Thymus (tissue), 11 donors: ENCODE measurements at regions not wholly inside any gene's neighbourhood (a gene's known extent, or its start where the extent isn't known, plus 50 kb on each side); places are given as distances from the start of the nearest gene placed in this dataset.

Source experiments
- DNase-seq, 9 donors: peaks; one replicate each; pipeline ENCODE4 v3.0.0-alpha.2; 2013; ENCODE audit warnings: low spot score in 9 of 9, low read depth in 6 of 9, missing footprints in 1 of 9
- H3K27ac ChIP-seq, 2 donors: one replicate each; pipeline ENCODE4 v1.5.1; 2013; ENCODE audit warnings: control low read depth in 1 of 2, low read depth in 1 of 2, low read length in 1 of 2, mild to moderate bottlenecking in 1 of 2, moderate library complexity in 1 of 2
- H3K27me3 ChIP-seq, 2 donors: one replicate each; pipeline ENCODE4 v1.5.1; 2013; ENCODE audit warnings: low read length in 1 of 2; ENCODE audit not compliant: control insufficient read depth in 2 of 2, insufficient read depth in 1 of 2
- H3K36me3 ChIP-seq, 2 donors: one replicate each; pipeline ENCODE4 v1.5.1; 2013; ENCODE audit warnings: low read length in 1 of 2, mild to moderate bottlenecking in 1 of 2, moderate library complexity in 1 of 2; ENCODE audit not compliant: control insufficient read depth in 2 of 2, insufficient read depth in 2 of 2
- H3K4me1 ChIP-seq, 2 donors: one replicate each; pipeline ENCODE4 v1.5.1; 2013; ENCODE audit warnings: low read length in 2 of 2; ENCODE audit not compliant: control insufficient read depth in 2 of 2, insufficient read depth in 2 of 2
- H3K4me3 ChIP-seq, 2 donors: one replicate each; pipeline ENCODE4 v1.5.1; 2013; ENCODE audit warnings: low read length in 2 of 2, control low read depth in 1 of 2, mild to moderate bottlenecking in 1 of 2
- H3K9me3 ChIP-seq, 2 donors: one replicate each; pipeline ENCODE4 v1.5.1; 2013; ENCODE audit warnings: low read length in 1 of 2, mild to moderate bottlenecking in 1 of 2; ENCODE audit not compliant: control insufficient read depth in 2 of 2, insufficient read depth in 1 of 2
- WGBS: extraction: QIAGEN DNeasy Blood & Tissue Kit; methylation state at CpG from one replicate; pipeline ENCODE4 v1.1.7; 2013; 5-methylcytosine and 5-hydroxymethylcytosine counted together
- donor health status: healthy.

DNA sequence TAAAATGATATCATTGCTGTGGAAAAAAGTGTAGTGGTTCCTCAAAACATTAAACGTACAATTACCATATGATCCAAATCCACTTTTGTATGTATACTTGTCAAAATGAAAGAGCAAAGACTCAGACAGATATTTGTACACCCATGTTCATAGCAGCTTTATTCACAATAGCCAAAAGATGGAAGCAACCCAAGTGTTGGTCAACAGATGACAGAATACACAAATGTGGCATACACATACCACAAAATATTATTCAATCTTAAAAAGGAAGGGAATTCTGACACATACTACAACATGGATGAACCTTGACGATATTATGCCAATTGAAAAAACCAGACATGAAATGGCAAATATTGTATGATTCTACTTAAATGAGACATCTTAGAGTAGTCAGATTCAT, 524.5 kb upstream of the WWC1 start:
- Histone ChIP-seq H3K4me3 (no peak overlapping the region), H3K9me3 (no peaks in the 10 kb centered on the region), H3K27ac (no peak overlapping the region), H3K4me1 (no peaks in the 10 kb centered on the region), H3K27me3 (no peaks in the 10 kb centered on the region), H3K36me3 (no peaks in the 10 kb centered on the region)
- no peak for DNase-seq
- 46% methylated on average over 2 of the region's 2 CpGs for WGBS

DNA sequence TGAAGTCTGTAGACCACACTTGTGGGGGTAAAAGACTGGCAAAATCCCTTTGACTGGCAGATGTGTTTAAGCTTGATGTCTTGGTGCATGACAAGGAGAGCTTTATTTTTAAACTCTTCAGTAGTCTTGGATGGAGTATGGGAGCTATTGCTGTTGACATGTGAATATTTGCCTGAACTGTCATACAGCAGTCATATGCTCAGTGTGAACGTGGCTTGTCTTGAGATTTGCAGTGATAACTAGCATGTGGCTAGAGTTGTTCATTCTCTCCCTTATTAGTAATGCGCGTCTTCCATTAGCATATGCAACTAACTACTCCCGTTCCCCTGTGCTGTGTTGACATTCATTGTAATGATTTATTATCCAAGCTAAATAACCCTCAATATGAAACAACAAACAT, 523.6 kb upstream of the WWC1 start:
- Histone ChIP-seq H3K27ac (no peak overlapping the region), H3K36me3 (no peaks in the 10 kb centered on the region), H3K4me1 (no peaks in the 10 kb centered on the region), H3K27me3 (no peaks in the 10 kb centered on the region), H3K9me3 (no peaks in the 10 kb centered on the region), H3K4me3 (no peak overlapping the region)
- 81% methylated on average over 4 of the region's 4 CpGs for WGBS
- DNase-seq, result no peak

DNA sequence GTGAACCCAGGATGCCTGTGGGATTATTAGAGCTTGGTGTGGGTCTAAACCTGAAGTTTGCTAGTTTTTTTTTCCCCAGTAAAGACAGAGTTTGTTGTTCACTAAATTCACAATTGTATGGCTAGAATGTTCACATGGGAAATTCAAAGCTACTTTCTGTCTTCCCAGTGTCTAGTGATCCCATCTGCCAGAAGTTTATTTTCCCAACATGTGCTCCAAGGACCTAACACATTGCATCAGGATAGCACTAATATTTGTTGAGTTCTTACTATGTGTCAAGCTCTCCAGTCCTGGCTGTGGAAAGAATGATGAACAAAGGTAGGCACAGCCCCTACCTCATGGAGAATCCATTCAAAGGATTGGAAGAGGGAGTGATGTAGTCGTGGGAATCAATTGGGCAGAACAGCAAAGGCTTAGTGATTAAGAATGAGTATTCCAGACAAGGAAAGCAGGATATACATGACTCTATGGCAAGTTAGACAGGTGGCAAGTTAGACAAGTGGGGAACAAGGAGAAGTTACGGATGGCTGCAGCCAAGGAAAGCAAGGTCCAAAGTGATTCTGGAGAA, 521.5 kb upstream of the WWC1 start:
- H3K9me3 ChIP-seq, result no peaks in the 10 kb centered on the region
- no peaks in the 10 kb centered on the region for H3K4me1 ChIP-seq
- H3K27me3 ChIP-seq, result no peaks in the 10 kb centered on the region
- no peak for DNase-seq
- no peak overlapping the region for H3K27ac ChIP-seq
- WGBS, result 91% methylated on average over 2 of the region's 2 CpGs
- H3K4me3 ChIP-seq, result no peak overlapping the region
- H3K36me3 ChIP-seq, result no peaks in the 10 kb centered on the region

DNA sequence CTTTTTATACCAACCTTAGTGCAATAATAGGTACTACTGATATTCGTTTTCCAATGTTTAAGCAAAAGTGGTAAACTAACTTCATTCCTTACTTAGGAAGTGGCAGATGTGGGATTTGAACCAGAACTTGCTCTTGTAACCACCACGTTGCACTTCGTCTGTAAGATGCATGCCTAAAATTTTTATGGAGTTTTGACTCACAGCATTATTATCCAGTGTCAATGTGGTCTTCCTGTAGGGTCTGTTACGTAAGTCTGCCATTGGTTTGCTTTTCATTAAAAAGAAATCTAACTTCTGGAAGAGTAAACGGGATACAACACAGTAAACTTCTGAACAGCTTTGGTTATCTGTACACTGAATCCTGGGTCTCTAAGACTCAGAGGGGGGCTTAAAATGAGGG, 521.0 kb upstream of the WWC1 start:
- Histone ChIP-seq H3K36me3 (no peaks in the 10 kb centered on the region), H3K27ac (no peak overlapping the region), H3K4me1 (no peaks in the 10 kb centered on the region), H3K4me3 (no peak overlapping the region), H3K27me3 (no peaks in the 10 kb centered on the region), H3K9me3 (no peaks in the 10 kb centered on the region)
- DNase-seq, result no peak
- WGBS, result 91% methylated on average over 5 of the region's 5 CpGs

DNA sequence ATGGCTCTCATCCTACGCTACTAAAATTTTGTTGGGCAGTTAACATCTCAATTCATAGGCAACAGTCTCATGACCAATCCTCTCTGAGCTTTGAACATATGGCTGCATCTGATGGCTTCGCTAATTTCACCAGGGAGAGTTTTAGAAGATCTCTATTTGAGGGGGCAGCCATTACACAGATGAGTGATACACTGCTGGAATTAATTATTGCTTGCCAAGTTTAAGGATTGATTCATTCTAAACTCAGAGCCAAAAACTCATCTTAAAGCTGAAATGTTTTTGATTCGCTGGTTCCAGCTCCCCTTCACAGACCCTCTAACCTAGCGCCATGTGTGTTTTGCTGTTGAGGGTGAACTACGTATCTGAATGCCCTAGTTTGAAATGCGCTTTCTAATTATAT, 519.9 kb upstream of the WWC1 start:
- H3K36me3 ChIP-seq, result no peaks in the 10 kb centered on the region
- no peak for DNase-seq

DNA sequence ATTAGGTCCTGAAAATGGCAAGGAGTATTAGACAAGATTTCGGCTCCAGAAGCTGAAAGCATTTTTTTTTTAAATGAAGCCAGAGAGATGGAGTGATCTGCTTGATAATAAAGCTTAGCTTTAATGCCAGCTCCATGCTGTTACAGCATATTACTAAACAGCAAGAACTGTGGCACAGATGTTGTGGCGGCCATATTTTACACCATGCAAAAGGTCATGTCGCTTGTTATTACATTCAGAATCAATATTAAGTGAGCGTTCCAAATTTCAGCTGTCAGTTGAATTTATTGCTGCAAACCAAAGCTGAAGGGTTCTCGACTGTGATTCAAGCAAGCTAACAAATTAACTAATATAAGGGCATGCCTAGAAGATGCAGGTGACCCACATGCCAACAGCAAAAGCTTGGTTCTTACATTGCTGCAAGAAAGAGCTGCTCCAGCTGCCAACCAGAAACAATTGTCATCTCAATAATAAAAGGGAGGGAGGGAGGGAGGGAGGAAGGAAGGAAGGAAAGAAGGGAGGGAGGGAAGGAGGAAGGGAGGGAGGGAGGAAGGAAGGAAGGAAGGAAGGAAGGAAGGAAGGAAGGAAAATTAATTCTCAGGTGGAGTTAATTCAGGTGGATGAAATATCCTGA, 517.7 kb upstream of the WWC1 start:
- WGBS, result 93% methylated on average over 5 of the region's 5 CpGs
- Histone ChIP-seq H3K9me3 (no peaks in the 10 kb centered on the region), H3K36me3 (no peaks in the 10 kb centered on the region)

More for the DNA sequence above, 519.9 kb upstream of the WWC1 start:
- Histone ChIP-seq H3K4me1 (no peaks in the 10 kb centered on the region), H3K4me3 (no peak overlapping the region), H3K9me3 (no peaks in the 10 kb centered on the region), H3K27ac (no peak overlapping the region), H3K27me3 (no peaks in the 10 kb centered on the region)
- 95% methylated on average over 6 of the region's 6 CpGs for WGBS

DNA sequence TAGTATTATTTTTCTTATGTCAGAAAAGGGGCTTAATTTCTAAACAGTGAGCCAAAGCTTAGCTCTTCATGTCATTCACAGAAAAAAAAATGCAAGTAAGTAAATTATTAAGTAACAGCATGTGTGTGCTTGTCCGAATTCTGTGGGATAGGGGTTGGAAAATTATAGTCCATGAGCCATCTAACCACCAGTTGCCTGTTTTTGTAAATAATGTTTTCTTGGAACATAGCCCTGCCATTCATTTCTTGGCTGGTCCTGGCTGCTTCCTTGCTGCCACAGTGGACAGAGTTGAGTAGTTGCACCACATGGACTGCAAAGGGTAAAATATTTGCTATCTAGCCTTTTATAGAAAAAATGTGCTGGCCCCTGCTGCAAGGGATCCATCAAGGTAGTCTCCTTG, 513.7 kb upstream of the WWC1 start:
- Histone ChIP-seq H3K27me3 (no peaks in the 10 kb centered on the region), H3K4me3 (no peak overlapping the region), H3K36me3 (no peaks in the 10 kb centered on the region), H3K27ac (no peak overlapping the region), H3K4me1 (peaks cover 0 to 2% of the 10 kb centered on the region in 2 donors), H3K9me3 (no peaks in the 10 kb centered on the region)
- DNase-seq, result no peak
- 85% methylated on average over 1 of the region's 1 CpG for WGBS

More for the DNA sequence above, 517.7 kb upstream of the WWC1 start:
- Histone ChIP-seq H3K27me3 (no peaks in the 10 kb centered on the region), H3K27ac (no peak overlapping the region), H3K4me1 (no peaks in the 10 kb centered on the region), H3K4me3 (no peak overlapping the region)
- DNase-seq, result no peak

DNA sequence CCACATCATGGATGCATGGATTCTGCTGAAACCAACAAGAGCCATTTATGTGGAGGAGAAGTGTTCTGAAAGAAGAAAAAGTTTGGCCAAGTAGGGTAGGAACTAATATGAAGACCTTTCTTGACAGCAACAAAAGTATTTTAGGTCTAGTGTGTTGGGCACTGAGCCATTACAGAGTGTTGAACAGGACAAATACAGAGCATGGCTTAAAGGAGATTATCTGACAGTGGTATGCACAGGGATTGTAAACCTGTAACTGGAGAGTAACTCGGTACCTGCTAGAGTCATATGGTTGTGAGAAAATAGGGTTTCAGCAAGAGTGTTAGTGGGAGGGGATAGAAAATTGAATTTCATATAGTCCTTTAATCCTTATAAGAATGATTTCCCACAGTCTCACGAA, 513.2 kb upstream of the WWC1 start:
- Histone ChIP-seq H3K27me3 (no peaks in the 10 kb centered on the region), H3K9me3 (no peaks in the 10 kb centered on the region), H3K4me3 (no peak overlapping the region), H3K27ac (no peak overlapping the region), H3K4me1 (peaks cover 0 to 2% of the 10 kb centered on the region in 2 donors), H3K36me3 (no peaks in the 10 kb centered on the region)
- DNase-seq, result no peak
- 88% methylated on average over 2 of the region's 2 CpGs for WGBS

DNA sequence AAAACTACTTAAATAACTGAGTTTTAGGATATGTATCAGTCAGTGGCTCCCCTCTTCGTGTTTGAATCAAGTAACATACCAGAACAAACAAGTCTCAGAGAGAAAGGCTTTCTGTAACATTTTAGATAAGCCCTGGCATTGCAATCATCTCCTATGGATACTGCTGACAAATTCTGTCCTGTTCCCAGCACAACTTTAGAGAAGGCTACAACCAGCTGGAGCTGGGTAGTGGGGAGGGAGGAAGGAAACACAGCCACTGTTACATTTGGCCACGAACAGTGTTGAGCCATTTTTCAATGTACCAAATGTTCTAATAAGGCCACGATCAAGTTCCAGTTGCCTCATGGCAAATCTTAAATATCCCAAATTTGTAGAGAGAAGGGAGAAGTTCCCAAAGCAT, 511.8 kb upstream of the WWC1 start:
- 77% methylated on average over 3 of the region's 3 CpGs for WGBS
- H3K36me3 ChIP-seq, result no peaks in the 10 kb centered on the region
- DNase-seq, result no peak
- H3K4me1 ChIP-seq, result peaks cover 0 to 2% of the 10 kb centered on the region in 2 donors
- H3K27ac ChIP-seq, result peak overlapping the region in 1 of 2 donors; percentile 36
- no peaks in the 10 kb centered on the region for H3K9me3 ChIP-seq
- no peak overlapping the region for H3K4me3 ChIP-seq
- no peaks in the 10 kb centered on the region for H3K27me3 ChIP-seq
